H1 (cell line): ENCODE measurements at regions not wholly inside any gene's neighbourhood (a gene's known extent, or its start where the extent isn't known, plus 50 kb on each side); places are given as distances from the start of the nearest gene placed in this dataset.

Experiments used
- CTCF ChIA-PET: fragments of 300-600 bp; sonication (Branson Sonifier 250); formaldehyde crosslinking; loops from one replicate; lab custom pipeline; 2021; ENCODE audit not compliant: partially characterized antibody; lab: Charles Lee
- POLR2A ChIA-PET: fragments of 300-600 bp; sonication (Branson Sonifier 250); formaldehyde crosslinking; loops from one replicate; lab custom pipeline; 2021; ENCODE audit warnings: inconsistent platforms; ENCODE audit not compliant: partially characterized antibody; lab: Charles Lee
- DNase-seq, 2 experiments: peaks; one replicate each; pipeline versions ENCODE4 v3.0.0 to v3.0.0-alpha.2; 2010 to 2022; ENCODE audit warnings: low spot score in 2 of 2, low read depth in 1 of 2, mixed read lengths in 1 of 2
- FAIRE-seq: peaks from 2 replicates; lab custom pipeline; 2011; peaks lifted over from hg19 to GRCh38; lab: Jason Lieb, UNC
- H2AFZ ChIP-seq: 2 replicates; pipeline ENCODE4 v1.8.1; 2012; ENCODE audit warnings: low read length, inconsistent platforms
- H2AK5ac ChIP-seq: 2 replicates; pipeline ENCODE4 v1.6.1; 2013; ENCODE audit warnings: low read depth, low read length
- H2BK120ac ChIP-seq: replicated peaks from 2 replicates; pipeline ENCODE3; 2013; ENCODE audit warnings: low read depth, low read length, inconsistent platforms
- H2BK12ac ChIP-seq: 2 replicates; pipeline ENCODE4 v1.6.1; 2013; ENCODE audit warnings: low read depth, low read length
- H2BK15ac ChIP-seq: 2 replicates; pipeline ENCODE4 v1.6.1; 2013; ENCODE audit warnings: low read length
- H2BK20ac ChIP-seq: 2 replicates; pipeline ENCODE4 v1.6.1; 2013; ENCODE audit warnings: low read length
- H2BK5ac ChIP-seq: 2 replicates; pipeline ENCODE4 v1.6.1; 2013; ENCODE audit warnings: low read depth, low read length
- H3K14ac ChIP-seq: 2 replicates; pipeline ENCODE4 v1.6.1; 2013; ENCODE audit warnings: inconsistent platforms; ENCODE audit not compliant: insufficient read length
- H3K18ac ChIP-seq: 2 replicates; pipeline ENCODE4 v1.6.1; 2013; ENCODE audit warnings: low read length; ENCODE audit errors: extremely low read depth
- H3K23ac ChIP-seq: 2 replicates; pipeline ENCODE4 v1.6.1; 2013; ENCODE audit warnings: inconsistent platforms; ENCODE audit not compliant: insufficient read length
- H3K23me2 ChIP-seq: 2 replicates; pipeline ENCODE4 v1.6.1; 2013; ENCODE audit warnings: low read depth, low read length
- H3K27ac ChIP-seq: 2 replicates; pipeline ENCODE4 v1.6.1; 2011; ENCODE audit warnings: low read depth, low read length, inconsistent platforms
- H3K27me3 ChIP-seq, 4 experiments: replicated peaks in 1 of 4; 1 replicate in 1 of 4; 2 replicates in 3 of 4; pipeline versions ENCODE4 v1.6.1 to v1.8.1; 2011 to 2013; ENCODE audit warnings: low read length in 3 of 4, mild to moderate bottlenecking in 3 of 4, inconsistent platforms in 2 of 4, mixed read lengths in 2 of 4, moderate library complexity in 1 of 4; ENCODE audit not compliant: control insufficient read depth in 3 of 4, insufficient read depth in 3 of 4; ENCODE audit errors: extremely low read depth in 1 of 4
- H3K36me3 ChIP-seq, 4 experiments: 2 replicates each; pipeline versions ENCODE4 v1.6.1 to v1.8.1; 2011 to 2013; ENCODE audit warnings: mild to moderate bottlenecking in 4 of 4, low read length in 3 of 4, moderate library complexity in 2 of 4, control low read depth in 1 of 4, inconsistent platforms in 1 of 4; ENCODE audit not compliant: insufficient read depth in 4 of 4, control insufficient read depth in 2 of 4
- H3K4ac ChIP-seq: replicated peaks from 2 replicates; pipeline ENCODE3; 2013; ENCODE audit warnings: low read length, low read depth, mixed read lengths, inconsistent platforms; ENCODE audit not compliant: insufficient read length
- H3K4me1 ChIP-seq, 4 experiments: replicated peaks in 1 of 4; 1 replicate in 1 of 4; 2 replicates in 3 of 4; pipeline versions ENCODE4 v1.6.1 to v1.8.1; 2011 to 2013; ENCODE audit warnings: low read length in 3 of 4, inconsistent platforms in 2 of 4, mixed read lengths in 1 of 4; ENCODE audit not compliant: insufficient read depth in 4 of 4, control insufficient read depth in 3 of 4
- H3K4me2 ChIP-seq, 2 experiments: 2 replicates each; pipeline versions ENCODE4 v1.6.1 to v1.8.1; 2011 to 2013; ENCODE audit warnings: low read depth in 2 of 2, low read length in 2 of 2, control low read depth in 1 of 2, inconsistent platforms in 1 of 2, mild to moderate bottlenecking in 1 of 2; ENCODE audit not compliant: insufficient read depth in 1 of 2
- H3K4me3 ChIP-seq, 4 experiments: fragments of 200-600, 300-600 bp in 1 of 4; sonication (generic), shearing (Covaris generic), sonication (Bioruptor Twin) in 1 of 4; 2 replicates each; pipeline versions ENCODE4 v1.5.1 to v1.8.1; 2011 to 2016; ENCODE audit warnings: low read length in 4 of 4, low read depth in 3 of 4, control low read depth in 2 of 4, inconsistent platforms in 2 of 4, mild to moderate bottlenecking in 2 of 4, mixed read lengths in 1 of 4, moderate library complexity in 1 of 4; ENCODE audit not compliant: insufficient read depth in 2 of 4; ENCODE audit errors: extremely low read depth in 1 of 4
- H3K56ac ChIP-seq: replicated peaks from 2 replicates; pipeline ENCODE3; 2013; ENCODE audit warnings: low read depth, mild to moderate bottlenecking, mixed read lengths, low read length, inconsistent platforms; ENCODE audit not compliant: insufficient read length
- H3K79me1 ChIP-seq: 2 replicates; pipeline ENCODE4 v1.6.1; 2013; ENCODE audit warnings: low read depth, low read length, control low read depth
- H3K79me2 ChIP-seq, 2 experiments: 2 replicates each; pipeline versions ENCODE4 v1.6.1 to v1.8.1; 2012 to 2013; ENCODE audit warnings: low read length in 2 of 2, mild to moderate bottlenecking in 2 of 2, inconsistent platforms in 1 of 2; ENCODE audit not compliant: insufficient read depth in 2 of 2, control insufficient read depth in 1 of 2
- H3K9ac ChIP-seq, 4 experiments: replicated peaks in 1 of 4; 1 replicate in 1 of 4; 2 replicates in 3 of 4; pipeline versions ENCODE4 v1.6.1 to v1.8.1; 2011 to 2013; ENCODE audit warnings: low read depth in 3 of 4, low read length in 3 of 4, control low read depth in 2 of 4, mild to moderate bottlenecking in 2 of 4, moderate library complexity in 2 of 4, inconsistent platforms in 1 of 4; ENCODE audit errors: extremely low read depth in 1 of 4
- H3K9me3 ChIP-seq, 2 experiments: 2 replicates each; pipeline versions ENCODE4 v1.6.1 to v1.8.1; 2012 to 2013; ENCODE audit warnings: mild to moderate bottlenecking in 2 of 2, moderate library complexity in 2 of 2, control low read depth in 1 of 2, inconsistent platforms in 1 of 2, low read depth in 1 of 2, low read length in 1 of 2, mixed read lengths in 1 of 2; ENCODE audit not compliant: insufficient read depth in 2 of 2
- H4K20me1 ChIP-seq, 2 experiments: replicated peaks in 1 of 2; 2 replicates each; pipeline versions ENCODE3 to v1.8.1; 2011 to 2013; ENCODE audit warnings: inconsistent platforms in 2 of 2, low read length in 2 of 2, mild to moderate bottlenecking in 1 of 2; ENCODE audit not compliant: insufficient read depth in 2 of 2, control insufficient read depth in 1 of 2
- H4K5ac ChIP-seq: 2 replicates; pipeline ENCODE4 v1.6.1; 2013; ENCODE audit warnings: low read length, low read depth, mixed read lengths, inconsistent platforms; ENCODE audit not compliant: insufficient read length
- H4K8ac ChIP-seq: 2 replicates; pipeline ENCODE4 v1.8.0; 2013; ENCODE audit warnings: mild to moderate bottlenecking, moderate library complexity, low read length, inconsistent platforms; ENCODE audit not compliant: insufficient read depth; ENCODE audit errors: extremely low read depth
- H4K91ac ChIP-seq: replicated peaks from 2 replicates; pipeline ENCODE3; 2013; ENCODE audit warnings: low read length, mixed read lengths, inconsistent platforms; ENCODE audit not compliant: insufficient read length
- ASH2L ChIP-seq: fragments of 200-600, 300-600 bp; sonication (generic); IDR thresholded peaks from one replicate; pipeline ENCODE4 v1.7.1; 2017; ENCODE audit warnings: low read length
- CBX5 ChIP-seq: fragments of 300-800, 300-1000 bp; sonication (generic); IDR thresholded peaks from 2 replicates; pipeline ENCODE4 v1.7.1; 2016; ENCODE audit warnings: antibody characterized with exemption, low read length, low read depth
- CREB1 ChIP-seq: IDR thresholded peaks from 2 replicates; pipeline ENCODE4 v1.6.1; 2012; ENCODE audit warnings: inconsistent platforms
- CTCF ChIP-seq, 3 experiments: IDR thresholded peaks; 1 replicate in 2 of 3; 2 replicates in 1 of 3; pipeline versions ENCODE4 v1.5.1 to v1.6.1; 2011; ENCODE audit warnings: low read length in 3 of 3, mild to moderate bottlenecking in 3 of 3, inconsistent platforms in 2 of 3, low read depth in 1 of 3, moderate library complexity in 1 of 3; ENCODE audit not compliant: insufficient read depth in 1 of 3; ENCODE audit errors: control extremely low read depth in 1 of 3
- HDAC2 ChIP-seq, 2 experiments: fragments of 300-600 bp in 1 of 2; sonication (generic) in 1 of 2; IDR thresholded peaks; 2 replicates each; pipeline ENCODE4 v1.6.1; 2011 to 2012; ENCODE audit warnings: low read depth in 2 of 2, low read length in 2 of 2, mild to moderate bottlenecking in 2 of 2, moderate library complexity in 2 of 2, borderline replicate concordance in 1 of 2, inconsistent platforms in 1 of 2
- HDAC6 ChIP-seq: IDR thresholded peaks from one replicate; pipeline ENCODE4 v1.7.1; 2012; ENCODE audit warnings: low read depth, mild to moderate bottlenecking, inconsistent platforms, low read length, moderate library complexity
- RAD21 ChIP-seq, 2 experiments: IDR thresholded peaks in 1 of 2; conservative IDR thresholded peaks in 1 of 2; 2 replicates each; pipeline ENCODE4 v1.6.1; 2011; ENCODE audit warnings: low read depth in 2 of 2, low read length in 2 of 2, improper control_type of control experiment in 1 of 2, inconsistent platforms in 1 of 2, mild to moderate bottlenecking in 1 of 2, moderate library complexity in 1 of 2
- SIRT6 ChIP-seq: IDR thresholded peaks from one replicate; pipeline ENCODE4 v1.7.1; 2012; ENCODE audit warnings: low read length, inconsistent platforms
- SUZ12 ChIP-seq: fragments of 200-600 bp; sonication (generic); IDR thresholded peaks from 2 replicates; pipeline ENCODE4 v1.6.1; 2012; ENCODE audit warnings: mild to moderate bottlenecking, inconsistent platforms, low read length, moderate library complexity, mixed read lengths
- WGBS, 2 experiments: shearing (Covaris generic) in 1 of 2; methylation state at CpG; one replicate each; pipeline versions ENCODE4 v1.1.6 to v1.1.7; 2013 to 2015; ENCODE audit warnings: low lambda C conversion rate in 2 of 2, mixed read lengths in 2 of 2, inconsistent platforms in 1 of 2, low coverage in 1 of 2, missing lambda C conversion rate in 1 of 2; ENCODE audit not compliant: insufficient replicate concordance in 2 of 2, insufficient coverage in 1 of 2, insufficient read length in 1 of 2; ENCODE audit errors: extremely low coverage in 1 of 2, missing lambda C conversion rate in 1 of 2; 5-methylcytosine and 5-hydroxymethylcytosine counted together

- TF ChIP-seq SUZ12, result no peak
- TF ChIP-seq HDAC6, result no peak
- no peak for TF ChIP-seq ASH2L
- no peak for TF ChIP-seq HDAC2 (IDR thresholded peaks at IDR 0.05; ENCODE audit: borderline replicate concordance in 1 of 2, low read depth in 2 of 2, low read length in 2 of 2)
- TF ChIP-seq CREB1, result no peak
- TF ChIP-seq SIRT6, result no peak
- TF ChIP-seq CTCF (IDR thresholded peaks at IDR 0.05; ENCODE audit: control extremely low read depth in 1 of 3, insufficient read depth in 1 of 3, low read depth in 1 of 3, low read length in 3 of 3), result no peak
- TF ChIP-seq RAD21 (IDR thresholded peaks at IDR 0.05 in 1 of 2, conservative IDR thresholded peaks at IDR 0.05 in 1 of 2; ENCODE audit: low read depth in 2 of 2, low read length in 2 of 2), result no peak
- TF ChIP-seq CBX5, result no peak
- H2AFZ ChIP-seq, result no peak overlapping the region
- POLR2A ChIA-PET, result no interaction called here
- H3K79me2 ChIP-seq, result no peaks in the 10 kb centered on the region
- 86% methylated on average over 1 of the region's 1 CpG; no CpG with 5 or more reads in 1 of the 2 experiments for WGBS, 2 experiments
- H2BK5ac ChIP-seq, result no peak overlapping the region
- no peaks in the 10 kb centered on the region for H3K4me1 ChIP-seq
- H3K79me1 ChIP-seq, result no peaks in the 10 kb centered on the region
- FAIRE-seq, result no peak
- no peak overlapping the region for H3K14ac ChIP-seq
- H3K56ac ChIP-seq, result no peak overlapping the region
- H3K23ac ChIP-seq, result no peak overlapping the region
- CTCF ChIA-PET, result interaction anchor here (1.1 to 1.3 kb wide), 2 partner anchors 13 to 697 kb away, joined by 3 read pairs; no protein-coding TSS in a partner anchor
- no peak overlapping the region for H2BK20ac ChIP-seq
- no peak for DNase-seq
- H3K9ac ChIP-seq, result no peak overlapping the region
- H4K20me1 ChIP-seq, result no peaks in the 10 kb centered on the region
- no peak overlapping the region for H4K91ac ChIP-seq
- H3K23me2 ChIP-seq, result no peaks in the 10 kb centered on the region
- H3K27me3 ChIP-seq, result no peaks in the 10 kb centered on the region
- no peak overlapping the region for H2BK15ac ChIP-seq
- H4K5ac ChIP-seq, result no peak overlapping the region
- no peak overlapping the region for H2AK5ac ChIP-seq
- no peak overlapping the region for H2BK120ac ChIP-seq
- no peak overlapping the region for H3K4me2 ChIP-seq
- no peak overlapping the region for H3K27ac ChIP-seq
- no peak overlapping the region for H4K8ac ChIP-seq
- H3K4ac ChIP-seq, result no peak overlapping the region
- peaks cover 0 to 4% of the 10 kb centered on the region in 2 experiments; a peak in 1 of 4 replicates for H3K9me3 ChIP-seq
- H3K18ac ChIP-seq, result no peak overlapping the region
- H3K4me3 ChIP-seq, result no peak overlapping the region
- H2BK12ac ChIP-seq, result no peak overlapping the region
- H3K36me3 ChIP-seq, result no peaks in the 10 kb centered on the region
These were observed 78.2 kb downstream of the HACD1 start for GRCh38 chr10:17538941-17539340.
